GM18909 (cell line): ENCODE measurements at regions not wholly inside any gene's neighbourhood (a gene's known extent, or its start where the extent isn't known, plus 50 kb on each side); places are given as distances from the start of the nearest gene placed in this dataset.
"Not testable (repeated sequence)": the region's sequence is repeated elsewhere in the genome, so short reads cannot be mapped to it uniquely, and the experiment has no call there.

Source experiments
- ATAC-seq: cut with Tn5 transposase; IDR thresholded peaks from one replicate; pipeline ENCODE4 v1.9.1; 2021; ENCODE audit warnings: mild to moderate bottlenecking; ENCODE audit not compliant: unreplicated experiment, poor library complexity

- no peak for ATAC-seq
Observed at GRCh38 chr3:101142160-101142559, 148.9 kb upstream of the ABI3BP start.

GRCh38 chr3:101141135-101141534 is 147.9 kb upstream of the ABI3BP start:
- no peak for ATAC-seq

GRCh38 chr3:101138817-101139216 is 145.6 kb upstream of the ABI3BP start:
- ATAC-seq = no peak

GRCh38 chr3:101134331-101134730 is 141.1 kb upstream of the ABI3BP start:
- ATAC-seq = no peak

GRCh38 chr3:101133652-101134051 is 140.4 kb upstream of the ABI3BP start:
- ATAC-seq = no peak

- not testable (repeated sequence) for ATAC-seq
Observed at GRCh38 chr3:101133197-101133596, 140.0 kb upstream of the ABI3BP start.

GRCh38 chr3:101131767-101132166 is 138.5 kb upstream of the ABI3BP start:
- no peak for ATAC-seq

- no peak for ATAC-seq
Observed at GRCh38 chr3:101128786-101129185, 135.6 kb upstream of the ABI3BP start.

GRCh38 chr3:101128001-101128400 is 134.8 kb upstream of the ABI3BP start:
- ATAC-seq = no peak

- ATAC-seq = no peak
Observed at GRCh38 chr3:101124125-101124524, 130.9 kb upstream of the ABI3BP start.

- no peak for ATAC-seq
Observed at GRCh38 chr3:101123081-101123480, 129.9 kb upstream of the ABI3BP start.

GRCh38 chr3:101122681-101123080 is 129.5 kb upstream of the ABI3BP start:
- ATAC-seq = no peak

GRCh38 chr3:101120039-101120438 is 126.8 kb upstream of the ABI3BP start:
- ATAC-seq = no peak

- ATAC-seq = no peak
Observed at GRCh38 chr3:101119535-101119934, 126.3 kb upstream of the ABI3BP start.

- no peak for ATAC-seq
Observed at GRCh38 chr3:101117980-101118379, 124.8 kb upstream of the ABI3BP start.

- ATAC-seq = no peak
Observed at GRCh38 chr3:101117465-101117864, 124.2 kb upstream of the ABI3BP start.

GRCh38 chr3:101110295-101110694 is 117.1 kb upstream of the ABI3BP start:
- not testable (repeated sequence) for ATAC-seq

- no peak for ATAC-seq
Observed at GRCh38 chr3:101104321-101104720, 111.1 kb upstream of the ABI3BP start.

- no peak for ATAC-seq
Observed at GRCh38 chr3:101102678-101103296, 109.6 kb upstream of the ABI3BP start.

GRCh38 chr3:101100361-101101009 is 107.3 kb upstream of the ABI3BP start:
- no peak for ATAC-seq

- ATAC-seq = no peak
Observed at GRCh38 chr3:101099791-101100190, 106.6 kb upstream of the ABI3BP start.

- ATAC-seq = no peak
Observed at GRCh38 chr3:101096444-101096843, 103.2 kb upstream of the ABI3BP start.
